ENCODE measurements at regions not wholly inside any gene's neighbourhood (a gene's known extent, or its start where the extent isn't known, plus 50 kb on each side); places are given as distances from the start of the nearest gene placed in this dataset.

DNA sequence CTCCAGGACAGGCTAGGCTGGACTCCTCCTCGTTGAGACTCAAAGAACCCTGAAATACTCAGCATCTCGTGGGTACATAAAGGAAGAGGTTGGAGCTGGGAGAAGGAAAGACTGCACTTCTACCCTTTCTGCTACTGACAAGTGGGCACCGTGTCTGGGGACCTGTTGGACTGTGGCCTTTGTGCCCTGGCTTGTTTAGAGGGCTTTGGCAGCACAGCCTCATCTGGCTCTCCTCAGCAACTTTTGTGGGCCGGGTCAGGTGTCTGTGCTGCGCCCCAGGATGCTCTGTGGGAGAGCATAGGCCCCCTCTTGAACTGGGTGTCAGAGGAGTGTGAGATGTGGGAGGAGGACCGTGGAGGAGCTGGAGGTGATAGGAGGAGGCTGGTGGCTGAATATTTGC is 142.4 kb downstream of the FCRL5 start:
- H3K9ac ChIP-seq (ENCODE audit: low read depth, low read length) = no peak overlapping the region
- no peaks in the 10 kb centered on the region for H3K9me3 ChIP-seq (ENCODE audit: insufficient read depth, low read depth, low read length)
- H3K36me3 ChIP-seq (ENCODE audit: insufficient read depth, low read length) = no peaks in the 10 kb centered on the region
- whole genome bisulfite sequencing = 89% methylated on average over 6 of the region's 6 CpGs
- H3K4me3 ChIP-seq (ENCODE audit: low read length) = no peak overlapping the region
- no peaks in the 10 kb centered on the region for H3K4me1 ChIP-seq (ENCODE audit: insufficient read depth, low read length)
- no peaks in the 10 kb centered on the region for H3K27me3 ChIP-seq (ENCODE audit: insufficient read depth, low read length)
- H3K27ac ChIP-seq (ENCODE audit: low read depth, low read length) = no peak overlapping the region

DNA sequence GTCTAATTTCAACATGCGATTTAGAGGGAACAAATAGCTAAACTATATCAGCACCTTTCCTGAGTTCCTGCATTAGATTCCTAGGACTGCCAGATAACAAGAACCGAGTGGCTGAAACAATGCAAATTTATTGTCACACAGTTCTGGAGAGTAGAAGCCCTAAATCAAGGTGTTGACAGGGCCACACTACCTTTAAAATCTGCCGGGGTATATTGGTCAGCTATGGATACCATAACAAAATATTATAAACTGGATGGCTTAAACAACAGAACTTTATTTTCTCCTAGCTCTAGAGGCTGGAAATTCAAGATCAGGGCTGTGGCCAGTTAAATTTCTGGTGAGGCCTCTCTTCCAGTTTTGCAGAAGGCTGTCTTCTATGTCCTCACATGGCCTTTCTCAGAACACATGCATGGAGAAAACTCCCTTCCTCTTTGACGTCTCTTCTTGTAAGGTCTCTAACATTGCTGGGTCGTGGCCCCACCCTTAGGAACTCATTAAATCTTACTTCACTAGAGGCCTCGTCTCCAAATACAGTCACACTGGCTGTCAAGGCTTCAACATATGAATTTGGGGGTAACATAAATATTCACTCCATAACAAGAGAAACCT is 144.3 kb downstream of the FCRL5 start:
- WGBS = 74% methylated on average over 6 of the region's 6 CpGs
- no peak overlapping the region for H3K4me3 ChIP-seq (ENCODE audit: low read length)
- H3K9ac ChIP-seq (ENCODE audit: low read depth, low read length) = no peak overlapping the region
- no peak overlapping the region for H3K27ac ChIP-seq (ENCODE audit: low read depth, low read length)
- no peaks in the 10 kb centered on the region for H3K36me3 ChIP-seq (ENCODE audit: insufficient read depth, low read length)
- H3K4me1 ChIP-seq (ENCODE audit: insufficient read depth, low read length) = no peaks in the 10 kb centered on the region
- no peaks in the 10 kb centered on the region for H3K27me3 ChIP-seq (ENCODE audit: insufficient read depth, low read length)
- no peaks in the 10 kb centered on the region for H3K9me3 ChIP-seq (ENCODE audit: insufficient read depth, low read depth, low read length)

DNA sequence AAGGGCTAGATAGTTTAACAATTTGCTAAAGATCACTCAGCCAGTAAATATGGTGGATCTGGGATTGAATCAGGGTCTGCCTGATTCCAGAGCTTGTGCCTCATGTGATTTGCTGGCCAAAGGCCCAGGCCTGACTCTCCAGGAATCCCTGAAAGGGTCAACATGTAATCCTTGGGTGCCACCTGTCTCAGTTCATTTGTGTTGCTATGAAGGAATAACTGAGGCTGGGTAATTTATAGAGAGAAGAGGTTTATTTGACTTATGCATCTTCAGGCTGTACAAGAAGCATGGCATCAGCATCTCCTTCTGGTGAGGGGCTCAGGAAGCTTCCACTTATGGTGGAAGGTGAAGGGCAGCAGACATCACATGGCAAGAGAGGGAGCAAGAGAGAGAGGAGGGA is 144.9 kb downstream of the FCRL5 start:
- Histone ChIP-seq H3K36me3 (ENCODE audit: insufficient read depth, low read length) (no peaks in the 10 kb centered on the region), H3K27me3 (ENCODE audit: insufficient read depth, low read length) (no peaks in the 10 kb centered on the region), H3K4me3 (ENCODE audit: low read length) (no peak overlapping the region), H3K9me3 (ENCODE audit: insufficient read depth, low read depth, low read length) (no peaks in the 10 kb centered on the region), H3K9ac (ENCODE audit: low read depth, low read length) (no peak overlapping the region), H3K27ac (ENCODE audit: low read depth, low read length) (no peak overlapping the region), H3K4me1 (ENCODE audit: insufficient read depth, low read length) (no peaks in the 10 kb centered on the region)

DNA sequence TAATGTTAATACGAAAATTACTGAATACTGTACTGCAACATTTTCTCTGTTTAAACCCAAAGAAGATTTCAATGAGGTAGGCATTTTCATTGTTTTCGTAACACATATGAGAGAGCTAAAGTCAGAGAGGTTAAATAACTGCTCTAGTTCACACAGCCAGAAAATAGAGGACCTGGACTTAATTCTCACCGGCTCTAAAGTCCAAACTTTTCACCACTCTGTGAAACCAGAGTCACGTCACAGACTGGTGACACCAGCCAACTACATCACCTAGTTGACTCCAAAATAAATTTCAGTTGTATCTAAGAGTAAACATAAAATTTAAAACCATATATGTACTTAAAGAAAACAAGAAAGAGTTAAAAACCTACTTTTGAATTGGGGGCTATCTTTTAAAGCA is 146.7 kb downstream of the FCRL5 start:
- H3K36me3 ChIP-seq (ENCODE audit: insufficient read depth, low read length) = no peaks in the 10 kb centered on the region
- no peak overlapping the region for H3K27ac ChIP-seq (ENCODE audit: low read depth, low read length)
- WGBS = 94% methylated on average over 3 of the region's 4 CpGs
- no peaks in the 10 kb centered on the region for H3K4me1 ChIP-seq (ENCODE audit: insufficient read depth, low read length)
- no peak overlapping the region for H3K4me3 ChIP-seq (ENCODE audit: low read length)
- H3K27me3 ChIP-seq (ENCODE audit: insufficient read depth, low read length) = no peaks in the 10 kb centered on the region
- H3K9ac ChIP-seq (ENCODE audit: low read depth, low read length) = no peak overlapping the region
- H3K9me3 ChIP-seq (ENCODE audit: insufficient read depth, low read depth, low read length) = no peaks in the 10 kb centered on the region

DNA sequence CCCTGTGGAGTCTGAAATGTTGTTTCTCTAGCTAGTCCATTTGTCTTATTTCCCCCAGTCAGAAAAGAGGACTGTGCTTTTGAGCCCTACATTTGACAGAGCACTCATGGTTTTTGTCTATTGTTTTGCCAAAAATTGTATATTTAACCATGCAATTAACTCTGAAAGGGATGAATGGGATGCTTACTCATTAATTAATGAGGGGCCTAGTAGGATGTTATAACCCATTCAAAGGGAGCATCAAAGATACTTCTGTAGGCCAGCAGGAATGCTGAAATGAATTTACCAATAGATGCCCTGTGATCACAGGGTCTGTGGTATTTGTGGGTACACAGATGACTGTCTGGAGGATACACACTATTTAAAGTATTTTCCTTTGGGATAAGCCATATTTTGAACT is 147.7 kb downstream of the FCRL5 start:
- no peaks in the 10 kb centered on the region for H3K4me1 ChIP-seq (ENCODE audit: insufficient read depth, low read length)
- no peak overlapping the region for H3K27ac ChIP-seq (ENCODE audit: low read depth, low read length)
- H3K9ac ChIP-seq (ENCODE audit: low read depth, low read length) = no peak overlapping the region
- H3K36me3 ChIP-seq (ENCODE audit: insufficient read depth, low read length) = no peaks in the 10 kb centered on the region
- no peak overlapping the region for H3K4me3 ChIP-seq (ENCODE audit: low read length)
- H3K27me3 ChIP-seq (ENCODE audit: insufficient read depth, low read length) = no peaks in the 10 kb centered on the region
- H3K9me3 ChIP-seq (ENCODE audit: insufficient read depth, low read depth, low read length) = no peaks in the 10 kb centered on the region

DNA sequence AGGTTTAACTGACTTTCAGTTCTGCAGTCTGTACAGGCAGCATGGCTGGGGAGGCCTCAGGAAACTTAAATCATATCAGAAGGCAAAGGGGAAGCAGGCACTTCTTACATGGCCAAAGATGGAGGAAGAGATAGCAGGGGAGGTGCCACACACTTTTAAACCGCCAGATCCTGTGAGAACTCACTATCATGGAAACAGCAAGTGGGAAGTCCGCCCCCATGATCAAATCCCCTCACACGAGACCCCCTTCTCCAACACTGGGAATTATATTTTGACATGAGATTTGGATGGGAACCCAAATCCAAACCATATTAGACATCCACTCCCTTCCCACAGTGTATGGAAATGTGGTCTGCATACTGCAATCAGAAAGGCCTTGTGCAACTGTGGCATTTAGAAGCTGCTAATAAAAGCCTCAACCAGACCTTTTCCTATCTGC is 148.2 kb downstream of the FCRL5 start:
- no peak overlapping the region for H3K9ac ChIP-seq (ENCODE audit: low read depth, low read length)
- H3K4me1 ChIP-seq (ENCODE audit: insufficient read depth, low read length) = no peaks in the 10 kb centered on the region
- H3K27ac ChIP-seq (ENCODE audit: low read depth, low read length) = no peak overlapping the region
- H3K36me3 ChIP-seq (ENCODE audit: insufficient read depth, low read length) = no peaks in the 10 kb centered on the region
- H3K9me3 ChIP-seq (ENCODE audit: insufficient read depth, low read depth, low read length) = no peaks in the 10 kb centered on the region
- H3K4me3 ChIP-seq (ENCODE audit: low read length) = no peak overlapping the region
- H3K27me3 ChIP-seq (ENCODE audit: insufficient read depth, low read length) = no peaks in the 10 kb centered on the region
- 78% methylated on average over 3 of the region's 3 CpGs for WGBS

DNA sequence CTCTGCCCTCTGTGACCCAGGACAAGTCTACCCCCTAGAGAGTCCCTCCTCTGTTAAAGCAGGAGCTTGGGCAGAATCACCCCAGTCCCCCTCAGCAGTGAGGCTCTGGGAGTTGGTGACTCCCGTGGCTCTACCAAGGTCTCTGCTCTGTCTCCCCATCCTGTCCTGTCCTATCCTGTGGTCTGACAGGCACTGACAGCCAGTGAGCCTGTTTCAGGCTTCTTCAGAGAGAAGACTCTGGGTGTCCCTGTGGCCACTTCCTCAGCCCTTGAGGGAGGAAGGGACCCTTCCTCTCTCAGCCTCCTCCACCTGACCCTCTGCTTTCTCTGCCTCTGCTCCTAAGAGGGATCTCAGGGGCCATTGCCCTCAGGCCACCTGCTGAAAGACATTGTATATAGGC is 148.7 kb downstream of the FCRL5 start:
- 63% methylated on average over 1 of the region's 1 CpG for WGBS
- H3K9me3 ChIP-seq (ENCODE audit: insufficient read depth, low read depth, low read length) = no peaks in the 10 kb centered on the region
- peaks cover under 1% of the 10 kb centered on the region; the same call in 1 of the 2 replicates for H3K4me1 ChIP-seq (ENCODE audit: insufficient read depth, low read length)
- no peaks in the 10 kb centered on the region for H3K27me3 ChIP-seq (ENCODE audit: insufficient read depth, low read length)
- no peak overlapping the region for H3K4me3 ChIP-seq (ENCODE audit: low read length)
- no peak overlapping the region for H3K9ac ChIP-seq (ENCODE audit: low read depth, low read length)
- no peaks in the 10 kb centered on the region for H3K36me3 ChIP-seq (ENCODE audit: insufficient read depth, low read length)
- no peak overlapping the region for H3K27ac ChIP-seq (ENCODE audit: low read depth, low read length)

DNA sequence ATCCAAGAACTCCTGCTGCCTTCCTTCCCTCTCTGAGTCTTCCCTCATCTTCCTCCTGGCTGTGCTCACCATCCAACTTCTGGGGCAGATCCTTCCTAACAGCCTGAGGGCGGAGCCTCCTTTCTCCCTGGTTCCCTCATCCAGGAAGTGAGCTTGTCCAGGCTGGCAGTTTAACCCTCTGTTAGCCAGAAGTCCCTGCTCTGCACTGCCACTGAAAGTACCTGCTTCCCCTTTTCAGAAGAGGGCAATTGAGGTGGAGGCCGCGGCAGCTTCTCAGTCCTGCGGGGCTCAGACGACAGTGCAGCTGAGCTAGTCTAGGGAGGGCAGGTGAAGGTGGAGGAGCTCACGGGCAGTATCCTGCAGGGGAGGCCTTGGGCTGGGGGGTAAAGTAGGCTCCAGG is 149.1 kb downstream of the FCRL5 start:
- no peaks in the 10 kb centered on the region for H3K36me3 ChIP-seq (ENCODE audit: insufficient read depth, low read length)
- peaks cover 3% of the 10 kb centered on the region; the same call in 1 of the 2 replicates for H3K4me1 ChIP-seq (ENCODE audit: insufficient read depth, low read length)
- 35% methylated on average over 6 of the region's 6 CpGs for WGBS
- H3K9me3 ChIP-seq (ENCODE audit: insufficient read depth, low read depth, low read length) = no peaks in the 10 kb centered on the region
- H3K27ac ChIP-seq (ENCODE audit: low read depth, low read length) = no peak overlapping the region
- H3K4me3 ChIP-seq (ENCODE audit: low read length) = no peak overlapping the region
- H3K27me3 ChIP-seq (ENCODE audit: insufficient read depth, low read length) = no peaks in the 10 kb centered on the region
- H3K9ac ChIP-seq (ENCODE audit: low read depth, low read length) = no peak overlapping the region

DNA sequence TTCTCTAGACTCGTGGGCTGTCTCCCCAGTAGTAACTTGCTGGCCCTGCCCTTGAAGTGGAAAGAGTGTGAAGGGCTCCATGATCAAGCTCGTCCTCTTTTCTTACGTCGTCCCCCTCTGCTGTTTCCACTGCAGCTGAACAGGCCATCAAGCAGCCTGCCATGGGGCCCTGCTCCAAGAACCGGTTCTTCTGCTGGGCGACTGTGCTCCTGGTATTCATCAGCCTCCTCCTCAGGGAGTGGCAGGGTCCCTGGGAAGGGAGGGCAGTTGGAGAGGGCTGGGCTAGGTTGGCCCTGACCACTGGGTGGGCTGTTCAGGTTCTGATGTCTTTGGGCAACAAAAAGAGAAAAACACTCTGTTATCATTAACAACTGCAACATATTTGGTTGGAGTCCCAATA is 151.5 kb downstream of the FCRL5 start:
- no peak overlapping the region for H3K27ac ChIP-seq (ENCODE audit: low read depth, low read length)
- no peaks in the 10 kb centered on the region for H3K36me3 ChIP-seq (ENCODE audit: insufficient read depth, low read length)
- no peak overlapping the region for H3K4me3 ChIP-seq (ENCODE audit: low read length)
- 78% methylated on average over 6 of the region's 6 CpGs for WGBS
- H3K4me1 ChIP-seq (ENCODE audit: insufficient read depth, low read length) = peaks cover 3% of the 10 kb centered on the region; the same call in 1 of the 2 replicates
- no peak overlapping the region for H3K9ac ChIP-seq (ENCODE audit: low read depth, low read length)
- H3K27me3 ChIP-seq (ENCODE audit: insufficient read depth, low read length) = no peaks in the 10 kb centered on the region
- H3K9me3 ChIP-seq (ENCODE audit: insufficient read depth, low read depth, low read length) = no peaks in the 10 kb centered on the region

DNA sequence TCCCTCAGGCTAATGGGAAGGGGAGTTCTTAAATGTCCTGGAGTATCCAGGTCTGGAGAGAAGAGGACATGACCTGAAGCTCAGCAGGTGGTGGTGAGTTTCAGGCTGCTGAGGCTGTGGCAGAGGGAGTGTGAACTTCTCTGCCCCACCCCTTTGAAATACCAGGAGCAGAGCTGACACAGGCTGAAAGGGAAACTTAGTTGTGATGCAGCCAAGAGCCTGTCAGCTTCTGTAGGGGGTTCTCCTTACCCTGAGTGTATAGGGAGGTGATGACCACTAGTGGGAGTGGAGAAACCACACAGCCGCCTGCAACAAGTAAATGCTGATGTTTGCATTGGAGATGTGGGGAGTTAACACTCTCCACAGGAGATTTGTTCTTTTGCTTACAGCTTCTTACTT is 152.3 kb downstream of the FCRL5 start:
- Histone ChIP-seq H3K4me3 (ENCODE audit: low read length) (no peak overlapping the region), H3K36me3 (ENCODE audit: insufficient read depth, low read length) (no peaks in the 10 kb centered on the region)
- WGBS = 64% methylated on average over 1 of the region's 1 CpG

DNA sequence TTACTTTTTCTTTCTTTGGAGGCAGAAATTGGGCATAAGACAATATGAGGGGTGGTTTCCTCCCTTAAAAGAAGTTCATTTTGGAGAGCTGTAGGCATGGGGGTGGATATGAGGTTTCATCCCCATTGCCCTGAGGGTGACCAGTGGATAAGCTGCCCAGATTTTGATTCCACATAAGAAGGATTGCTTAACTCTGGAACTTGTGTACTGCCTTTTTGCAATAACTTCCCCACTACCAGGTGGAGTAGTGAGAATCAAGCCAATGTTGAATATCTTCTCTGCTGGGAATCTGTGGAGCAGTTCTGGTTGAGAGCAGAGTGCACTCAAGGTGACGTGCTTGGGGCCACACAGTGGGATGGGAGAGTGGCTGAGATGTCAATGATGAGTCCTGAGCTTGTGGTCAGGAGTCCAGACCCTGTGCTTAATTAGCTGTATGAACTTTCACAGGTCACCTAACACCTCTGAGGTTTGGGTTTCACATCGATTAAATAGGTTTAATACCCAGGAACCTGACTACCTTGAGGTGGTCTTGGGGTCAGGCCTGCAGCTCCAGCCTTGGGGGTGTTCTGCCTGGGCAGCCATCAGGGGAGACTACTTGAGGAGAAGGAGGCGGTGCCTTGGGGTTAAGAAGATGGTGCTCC is 152.9 kb downstream of the FCRL5 start:
- H3K9me3 ChIP-seq (ENCODE audit: insufficient read depth, low read depth, low read length) = no peaks in the 10 kb centered on the region
- H3K4me3 ChIP-seq (ENCODE audit: low read length) = no peak overlapping the region
- peaks cover 3% of the 10 kb centered on the region; the same call in 1 of the 2 replicates for H3K4me1 ChIP-seq (ENCODE audit: insufficient read depth, low read length)
- no peaks in the 10 kb centered on the region for H3K36me3 ChIP-seq (ENCODE audit: insufficient read depth, low read length)
- H3K27me3 ChIP-seq (ENCODE audit: insufficient read depth, low read length) = no peaks in the 10 kb centered on the region
- WGBS = 56% methylated on average over 3 of the region's 3 CpGs
- H3K9ac ChIP-seq (ENCODE audit: low read depth, low read length) = no peak overlapping the region
- H3K27ac ChIP-seq (ENCODE audit: low read depth, low read length) = no peak overlapping the region

More for the DNA sequence above, 152.3 kb downstream of the FCRL5 start:
- Histone ChIP-seq H3K27me3 (ENCODE audit: insufficient read depth, low read length) (no peaks in the 10 kb centered on the region), H3K9ac (ENCODE audit: low read depth, low read length) (no peak overlapping the region), H3K27ac (ENCODE audit: low read depth, low read length) (no peak overlapping the region), H3K4me1 (ENCODE audit: insufficient read depth, low read length) (peaks cover 3% of the 10 kb centered on the region; the same call in 1 of the 2 replicates), H3K9me3 (ENCODE audit: insufficient read depth, low read depth, low read length) (no peaks in the 10 kb centered on the region)

DNA sequence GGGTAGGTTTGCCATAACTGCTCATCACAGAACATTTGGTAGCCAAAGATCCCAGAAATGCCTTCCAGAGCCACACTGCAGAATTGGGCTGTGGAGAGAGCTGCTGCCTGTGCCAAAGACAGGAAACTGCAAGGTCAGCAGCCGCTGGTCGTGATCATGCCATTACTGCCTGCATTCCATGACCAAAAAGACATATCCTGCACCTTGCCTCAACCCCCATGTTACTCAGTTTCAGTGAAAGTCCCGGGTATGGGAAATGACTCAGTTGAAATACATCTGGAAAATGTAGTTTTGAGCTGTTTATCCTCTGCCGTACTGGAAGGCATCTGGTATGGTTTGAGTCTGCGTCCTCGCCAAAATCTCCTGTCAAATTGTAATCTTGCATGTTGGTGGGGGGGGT is 161.7 kb downstream of the FCRL5 start:
- WGBS = 84% methylated on average over 6 of the region's 6 CpGs
- no peak overlapping the region for H3K27ac ChIP-seq (ENCODE audit: low read depth, low read length)

More for the DNA sequence above, 161.7 kb downstream of the FCRL5 start:
- Histone ChIP-seq H3K4me3 (ENCODE audit: low read length) (no peak overlapping the region), H3K4me1 (ENCODE audit: insufficient read depth, low read length) (no peaks in the 10 kb centered on the region), H3K36me3 (ENCODE audit: insufficient read depth, low read length) (no peaks in the 10 kb centered on the region), H3K9ac (ENCODE audit: low read depth, low read length) (no peak overlapping the region), H3K27me3 (ENCODE audit: insufficient read depth, low read length) (no peaks in the 10 kb centered on the region), H3K9me3 (ENCODE audit: insufficient read depth, low read depth, low read length) (no peaks in the 10 kb centered on the region)
